UCSD-AML1 (cell line): ENCODE measurements at regions not wholly inside any gene's neighbourhood (a gene's known extent, or its start where the extent isn't known, plus 50 kb on each side); places are given as distances from the start of the nearest gene placed in this dataset.

ENCODE experiments used
- DNase-seq: peaks from one replicate; lab custom pipeline; 2025; ENCODE audit not compliant: unreplicated experiment; lab: John Stamatoyannopoulos, UW

DNA sequence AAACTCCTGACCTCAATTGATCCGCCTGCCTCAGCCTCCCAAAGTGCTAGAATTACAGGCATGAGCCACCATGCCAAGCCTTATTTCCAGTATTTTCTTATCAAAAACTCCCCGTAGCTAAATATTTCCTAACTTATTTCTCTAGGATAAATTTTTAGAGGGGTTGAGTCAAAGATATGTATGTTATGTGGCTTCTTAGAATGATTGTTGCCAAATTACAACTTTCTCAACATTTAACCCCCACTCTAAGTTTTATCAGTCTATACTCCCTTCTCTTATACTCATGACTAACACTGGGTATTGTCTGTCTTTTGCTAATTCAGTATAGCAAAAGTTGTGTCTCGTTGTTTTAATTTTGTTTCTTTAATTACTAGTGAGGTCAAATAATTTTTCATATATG is 187.7 kb upstream of the LNX1 start:
- no peak for DNase-seq

DNA sequence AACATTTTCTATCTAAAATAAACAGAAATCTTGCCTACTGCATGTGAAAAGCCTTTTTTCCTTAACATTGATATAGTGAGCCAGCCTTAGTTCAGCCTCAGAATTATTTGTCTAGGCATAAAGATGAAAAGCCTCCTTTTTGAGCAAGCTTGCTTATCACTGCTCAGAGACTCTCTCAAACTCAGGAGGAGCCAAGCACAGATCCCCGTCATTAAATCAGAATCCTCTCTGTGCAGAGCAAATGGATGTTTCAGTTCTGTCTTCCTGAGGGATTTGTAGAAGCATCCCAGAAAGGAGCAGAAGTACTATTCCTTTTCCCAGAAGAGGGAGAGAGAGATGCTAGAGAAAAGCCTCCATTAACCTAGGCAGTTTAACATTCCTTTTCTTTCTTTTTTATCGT is 186.9 kb upstream of the LNX1 start:
- no peak for DNase-seq

DNA sequence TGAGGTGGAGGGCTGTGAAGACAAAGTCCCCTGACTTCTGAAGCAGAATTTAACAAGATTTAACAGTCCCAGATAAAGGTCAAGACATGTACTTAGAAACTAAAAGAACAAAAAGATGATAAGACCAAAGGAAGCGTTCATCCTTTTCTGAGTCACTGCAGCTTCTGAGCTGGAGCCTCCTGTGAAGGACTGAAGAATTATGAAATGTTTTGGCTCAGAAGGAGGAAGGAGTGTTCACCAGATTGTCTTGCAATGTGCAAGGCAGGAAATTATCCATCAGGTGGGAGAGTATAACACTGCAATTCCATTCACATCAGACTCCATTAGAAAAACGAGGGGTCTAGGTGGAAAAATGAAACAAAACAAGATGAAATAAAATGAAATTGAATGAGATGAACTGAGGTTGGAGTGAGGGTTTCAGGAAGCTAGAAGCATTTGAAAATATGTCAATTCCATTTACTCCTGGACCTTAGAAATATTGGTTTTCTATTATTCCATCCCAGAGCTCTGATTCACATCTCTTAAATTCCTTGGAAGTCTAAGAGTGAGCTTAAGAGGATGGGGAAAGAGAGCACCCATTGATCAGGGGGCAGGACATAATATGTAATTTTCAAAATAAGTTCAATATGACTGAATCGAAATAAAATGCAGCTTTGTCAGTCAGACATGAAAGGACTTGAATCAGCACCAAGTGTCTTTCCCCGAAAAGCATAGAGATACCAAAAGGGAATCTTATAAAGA is 186.1 kb upstream of the LNX1 start:
- DNase-seq: no peak

DNA sequence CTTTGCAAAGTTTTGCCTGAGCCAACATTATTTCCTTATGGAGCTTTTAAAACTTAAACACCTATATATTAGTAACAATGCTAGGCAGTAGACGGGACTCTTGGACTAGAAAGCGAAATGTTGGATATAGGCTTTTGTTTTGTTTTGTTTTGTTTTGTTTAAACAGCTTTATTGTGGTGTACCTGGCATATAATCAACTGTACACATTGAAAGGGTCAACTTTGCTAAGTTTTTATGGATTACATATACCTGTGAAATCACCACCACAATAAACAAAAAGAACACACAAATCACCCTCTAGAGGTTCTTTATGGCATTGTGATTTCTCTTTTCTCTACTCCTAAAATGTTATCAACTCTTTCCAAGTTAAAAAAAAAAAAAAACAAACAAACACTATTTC is 184.9 kb upstream of the LNX1 start:
- DNase-seq: no peak

DNA sequence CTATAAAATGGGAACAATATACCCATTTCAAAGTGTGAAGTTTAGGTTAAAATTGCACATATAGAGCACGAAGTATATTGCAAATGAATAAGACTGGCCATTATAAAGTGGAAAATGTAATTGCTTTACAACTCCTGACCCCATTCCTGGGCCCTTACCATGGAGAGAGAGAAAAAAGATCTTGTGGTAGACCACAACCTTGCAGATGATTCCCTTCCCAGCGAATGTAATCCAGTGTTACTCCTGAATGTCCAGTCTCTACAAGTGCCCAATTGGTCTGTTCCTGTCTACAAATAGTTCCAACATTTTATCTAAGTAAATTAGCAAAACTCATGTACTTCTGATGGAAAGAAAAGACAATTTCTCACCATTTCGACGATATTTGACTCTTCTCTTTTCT is 184.1 kb upstream of the LNX1 start:
- no peak for DNase-seq

DNA sequence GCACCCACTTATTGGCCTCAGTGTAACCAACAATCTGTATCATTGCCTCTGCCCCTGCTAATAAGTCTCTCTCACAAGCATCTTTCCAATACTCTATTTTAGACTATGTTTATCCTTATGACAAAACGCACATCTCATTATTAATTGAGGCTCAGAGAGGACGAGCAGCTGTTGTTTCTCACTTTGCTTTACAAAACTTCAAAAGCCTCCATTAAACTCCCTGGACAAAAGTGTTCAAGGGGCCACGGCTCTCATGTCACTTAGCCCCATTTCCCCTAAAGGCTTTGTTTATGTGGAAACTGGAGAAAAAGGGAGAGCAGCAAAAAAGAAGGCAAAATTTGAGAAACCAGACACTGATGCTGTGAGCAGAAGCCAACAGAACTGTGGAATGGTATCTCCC is 180.0 kb upstream of the LNX1 start:
- no peak for DNase-seq

DNA sequence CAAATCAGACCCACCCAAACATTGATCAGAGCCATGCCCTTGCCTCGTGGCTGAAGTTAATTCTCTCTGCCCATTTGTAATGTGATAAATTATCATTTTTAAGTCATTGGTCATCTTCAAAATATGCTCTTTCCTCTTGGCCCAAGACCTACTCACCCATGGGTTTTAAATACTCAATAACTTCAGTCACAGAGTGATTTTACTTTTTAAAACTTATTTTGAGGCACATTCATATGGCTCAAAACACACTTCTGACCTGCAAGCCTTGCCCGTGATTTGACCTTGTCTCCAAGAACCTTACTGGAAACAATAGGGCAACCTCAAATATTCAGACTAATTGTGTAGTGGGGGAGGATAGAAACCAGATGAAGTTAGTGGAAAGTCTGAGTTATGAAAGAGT is 176.2 kb upstream of the LNX1 start:
- no peak for DNase-seq

DNA sequence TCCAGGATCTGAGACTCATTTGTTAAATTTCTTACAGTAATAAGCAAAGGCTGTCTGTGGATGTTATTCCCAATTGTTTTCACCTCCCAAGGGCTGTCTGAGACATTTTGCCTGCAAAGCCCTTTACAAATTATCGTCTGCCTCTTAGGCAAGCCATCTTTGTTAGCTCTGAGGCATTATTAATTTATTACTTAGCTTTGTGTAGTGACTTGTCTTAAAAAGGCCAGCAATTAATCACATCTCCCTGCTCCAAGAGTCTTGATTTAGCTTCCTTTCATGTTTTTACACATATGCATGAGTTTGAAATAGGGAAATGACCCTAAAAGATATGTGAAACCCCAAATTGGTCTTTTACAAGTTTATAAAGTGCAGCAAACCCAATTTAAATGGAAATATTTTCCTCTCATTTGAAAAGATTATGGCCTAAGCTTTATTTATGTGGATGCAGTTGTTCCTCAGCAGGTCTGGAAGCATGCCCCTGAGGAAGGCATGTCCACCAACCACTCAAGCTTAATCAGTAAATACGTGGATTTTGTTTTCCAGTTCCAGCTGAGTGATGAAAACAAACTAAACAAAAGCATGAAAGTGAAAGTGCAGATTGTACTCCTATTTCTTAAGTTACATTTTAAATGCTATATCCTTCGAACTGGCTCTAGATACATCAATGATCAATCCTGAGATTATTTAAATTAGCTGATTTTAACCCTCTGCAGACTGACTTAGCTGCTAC is 173.6 kb upstream of the LNX1 start:
- no peak for DNase-seq

DNA sequence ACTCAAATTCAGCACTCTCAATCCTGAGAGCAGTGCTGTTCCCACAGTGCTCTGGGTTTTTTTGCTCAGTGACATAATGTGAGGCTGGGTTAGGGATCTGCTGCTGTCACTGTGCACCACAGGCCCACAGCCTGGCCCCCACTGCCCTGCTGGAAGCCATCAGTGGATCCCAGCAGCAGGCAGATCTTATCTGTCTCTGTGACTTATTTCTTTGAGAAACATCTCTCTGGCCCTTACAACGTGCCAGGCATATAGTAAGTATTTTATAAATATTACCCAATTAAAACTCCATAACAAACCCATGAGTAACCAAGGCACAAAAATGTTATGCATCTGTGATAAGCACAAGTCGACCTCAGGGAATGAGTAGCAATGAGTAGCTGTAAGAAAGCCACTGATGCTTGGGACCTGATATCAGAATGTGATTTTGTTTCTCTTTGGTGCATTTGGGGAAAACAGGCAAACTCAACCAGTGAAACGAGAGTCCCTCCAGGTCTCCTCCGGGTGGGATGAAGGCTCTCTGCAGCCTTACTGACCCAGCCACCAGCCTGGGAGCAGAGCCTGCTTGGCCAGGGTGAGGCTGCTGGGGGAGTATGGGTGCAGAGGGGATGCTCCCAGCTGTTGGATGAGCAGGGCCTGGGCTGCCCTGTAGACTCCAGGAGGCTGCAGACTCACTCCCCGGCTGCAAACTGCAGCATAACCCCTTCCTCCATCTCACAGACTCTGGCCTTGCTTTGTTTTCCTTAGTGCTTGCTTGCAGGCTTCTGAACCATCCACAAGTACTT is 172.7 kb upstream of the LNX1 start:
- no peak for DNase-seq

DNA sequence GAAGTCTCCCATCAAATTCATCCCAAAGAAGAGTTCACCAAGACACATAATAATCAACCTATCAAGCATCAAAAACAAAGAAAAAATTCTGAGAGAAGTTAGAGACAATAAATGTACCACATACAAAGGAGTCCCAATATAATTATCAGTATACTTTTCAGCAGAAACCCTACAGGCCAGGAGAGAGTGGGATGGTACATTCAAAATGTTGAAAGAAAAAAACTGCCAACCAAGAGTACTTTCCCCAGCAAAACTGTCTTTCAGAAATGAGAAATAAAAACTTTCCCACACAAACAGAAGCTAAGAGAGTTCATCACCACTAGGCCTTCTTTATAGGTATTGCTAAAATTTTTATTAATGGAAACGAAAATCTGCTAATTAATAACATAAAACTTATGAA is 164.4 kb upstream of the LNX1 start:
- DNase-seq: no peak

DNA sequence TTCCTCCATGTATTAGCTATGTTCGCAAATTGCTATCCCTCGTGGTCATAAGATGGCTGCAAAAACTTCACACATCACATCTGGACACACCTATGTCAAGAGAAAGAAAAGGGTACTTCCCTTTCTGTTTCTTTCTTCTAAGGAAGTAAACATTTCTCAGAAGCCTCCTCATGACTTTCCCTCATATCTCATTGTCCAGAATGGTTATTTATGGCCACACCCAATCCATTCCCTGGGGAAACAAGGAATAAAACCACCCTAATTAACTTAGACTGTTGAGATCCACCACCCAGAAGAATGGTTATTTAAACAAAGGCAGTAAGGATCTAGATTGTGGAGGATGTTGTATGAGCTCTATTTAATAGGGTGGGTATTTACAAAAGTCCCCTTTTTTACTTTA is 160.8 kb upstream of the LNX1 start:
- DNase-seq: no peak

DNA sequence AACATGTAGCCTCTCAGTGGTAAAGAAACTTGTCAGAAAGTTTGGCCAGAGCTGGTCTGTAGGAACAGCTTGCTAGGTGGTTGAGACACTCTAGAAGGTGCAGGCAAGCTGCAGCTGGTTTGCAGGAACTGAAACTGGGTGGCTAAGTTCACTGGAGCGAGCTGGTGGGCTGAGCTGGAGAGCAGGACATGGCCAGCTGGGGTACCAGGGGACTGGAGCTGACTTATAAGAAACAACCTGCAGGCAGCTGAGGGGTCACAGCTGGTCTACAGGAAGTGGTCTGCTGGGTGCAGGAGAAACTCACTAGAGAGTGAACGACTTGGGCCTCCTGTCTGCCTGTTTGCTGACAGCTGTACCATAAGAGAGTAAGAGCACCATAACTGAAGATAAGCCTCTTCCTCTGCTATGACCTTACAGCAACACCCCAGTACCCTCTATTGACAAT is 157.1 kb upstream of the LNX1 start:
- DNase-seq: no peak

DNA sequence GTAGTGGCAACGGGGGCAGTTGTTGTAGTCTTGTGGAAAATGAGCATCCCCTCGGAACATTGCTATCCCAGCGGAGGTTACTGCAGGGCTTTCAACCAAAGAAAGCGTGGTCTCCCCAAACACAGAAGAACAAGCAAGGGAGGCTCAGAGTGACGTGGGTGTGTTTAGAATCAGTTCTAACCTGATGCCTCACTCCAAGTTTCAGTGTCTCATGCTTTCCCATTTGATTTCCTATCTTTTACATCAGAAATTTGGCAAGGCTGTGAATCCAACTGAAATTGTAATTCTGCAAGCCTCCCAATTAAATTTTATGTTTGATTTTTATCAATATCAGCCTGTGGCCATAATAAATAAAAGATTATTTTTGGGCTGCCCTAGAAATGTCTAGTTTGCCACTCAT is 156.1 kb upstream of the LNX1 start:
- no peak for DNase-seq

DNA sequence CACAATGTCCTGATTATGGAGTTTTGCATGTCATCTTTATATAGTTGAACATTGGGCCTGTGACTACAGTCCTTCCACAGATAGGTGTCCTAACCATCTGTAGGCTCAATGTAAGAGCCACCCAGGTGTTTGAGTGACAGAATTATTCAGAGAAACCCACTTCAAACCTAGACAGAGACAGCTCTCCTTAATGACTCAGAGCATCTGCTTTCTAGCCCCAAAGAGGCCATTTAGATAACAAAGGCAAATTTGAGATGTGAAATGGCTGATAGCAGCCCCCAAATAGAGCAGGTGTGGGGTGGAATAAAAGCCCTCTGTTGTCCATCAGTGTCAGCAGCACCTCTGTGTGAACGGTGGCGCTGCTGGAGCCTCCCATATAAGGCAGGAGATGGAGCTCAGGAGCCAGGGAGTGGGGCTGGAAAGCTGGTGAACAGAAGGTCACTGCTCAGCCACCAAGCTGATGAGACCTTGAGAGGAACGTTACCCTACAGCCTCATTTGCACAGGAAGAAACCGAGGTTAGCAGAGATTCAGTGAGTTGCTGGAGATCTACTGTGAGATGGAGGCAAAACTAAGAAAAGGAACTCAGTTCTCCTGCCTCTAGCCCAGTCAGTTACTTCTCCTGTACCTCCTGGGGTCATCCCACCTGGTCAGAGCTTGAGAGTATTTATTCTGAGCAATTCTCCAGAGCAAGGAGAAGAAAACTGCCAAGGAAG is 153.3 kb upstream of the LNX1 start:
- DNase-seq: no peak

DNA sequence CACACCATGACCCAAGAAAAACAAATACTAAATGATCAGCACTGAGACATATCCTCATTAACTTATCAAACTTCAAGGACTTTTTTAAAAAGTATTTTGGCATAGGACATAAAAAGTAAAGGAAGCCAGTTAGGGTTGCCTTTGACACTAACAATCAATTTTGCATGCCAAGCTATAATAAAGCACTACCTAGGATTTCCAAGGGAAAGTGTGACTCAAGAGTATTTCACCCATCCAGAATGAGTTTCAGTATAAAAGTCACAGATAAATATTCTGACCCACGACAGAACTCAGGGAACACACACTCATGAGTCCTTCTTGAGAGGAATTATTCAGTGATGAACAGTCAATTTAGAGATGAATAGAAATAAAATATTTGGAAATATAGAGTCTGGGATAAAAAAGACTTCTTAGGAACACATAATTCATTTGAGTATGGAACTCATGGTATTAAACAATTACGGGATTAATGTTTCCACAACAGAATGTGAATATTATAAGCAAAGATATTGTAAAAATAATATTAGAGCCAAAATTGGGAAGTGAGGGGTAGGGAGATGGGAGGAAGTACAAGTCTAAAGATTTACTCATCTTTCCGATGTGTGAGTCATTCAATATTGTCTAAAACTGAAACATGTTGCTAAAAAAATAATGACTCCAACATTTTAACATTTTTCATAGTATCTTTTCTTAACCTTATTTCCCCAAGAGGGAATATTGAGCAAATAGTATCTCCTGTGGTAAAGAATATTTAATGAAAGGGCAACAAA is 143.5 kb upstream of the LNX1 start:
- DNase-seq: no peak

DNA sequence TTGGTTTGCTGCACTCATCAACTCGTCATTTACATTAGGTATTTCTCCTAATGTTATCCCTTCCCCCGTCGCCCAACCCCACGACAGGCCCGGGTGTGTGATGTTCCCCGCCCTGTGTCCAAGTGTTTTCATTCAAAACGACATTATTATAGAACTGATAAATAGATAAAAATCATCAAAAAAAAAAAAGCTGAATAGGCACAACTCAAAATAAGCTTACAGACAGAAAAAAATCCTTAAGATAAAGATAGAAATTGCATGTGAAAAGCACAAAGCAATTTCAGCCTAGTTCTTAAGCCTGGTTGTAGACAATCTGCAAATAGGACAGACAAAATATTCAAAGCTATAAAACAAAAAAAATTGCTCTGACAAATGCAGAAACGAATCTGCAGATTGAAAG is 142.9 kb upstream of the LNX1 start:
- no peak for DNase-seq

DNA sequence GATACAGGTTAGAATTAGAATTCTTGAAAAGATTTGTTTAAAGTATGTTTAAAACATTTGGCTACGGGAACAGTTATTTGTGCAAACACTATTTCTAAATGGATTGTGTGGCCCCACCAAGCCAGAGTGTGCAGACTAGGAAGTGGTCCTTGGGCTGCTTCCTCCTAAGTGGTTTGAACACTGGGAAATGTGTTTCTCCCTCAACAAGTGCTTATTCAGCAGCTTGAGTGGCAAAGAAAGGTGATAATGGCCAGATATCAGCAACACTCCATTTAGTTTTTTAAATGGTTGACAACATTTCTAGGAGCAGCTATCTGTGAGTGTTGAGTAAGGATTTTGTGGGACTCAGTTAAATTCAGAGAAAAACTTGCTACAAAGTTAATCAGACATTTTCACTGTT is 141.4 kb upstream of the LNX1 start:
- no peak for DNase-seq

DNA sequence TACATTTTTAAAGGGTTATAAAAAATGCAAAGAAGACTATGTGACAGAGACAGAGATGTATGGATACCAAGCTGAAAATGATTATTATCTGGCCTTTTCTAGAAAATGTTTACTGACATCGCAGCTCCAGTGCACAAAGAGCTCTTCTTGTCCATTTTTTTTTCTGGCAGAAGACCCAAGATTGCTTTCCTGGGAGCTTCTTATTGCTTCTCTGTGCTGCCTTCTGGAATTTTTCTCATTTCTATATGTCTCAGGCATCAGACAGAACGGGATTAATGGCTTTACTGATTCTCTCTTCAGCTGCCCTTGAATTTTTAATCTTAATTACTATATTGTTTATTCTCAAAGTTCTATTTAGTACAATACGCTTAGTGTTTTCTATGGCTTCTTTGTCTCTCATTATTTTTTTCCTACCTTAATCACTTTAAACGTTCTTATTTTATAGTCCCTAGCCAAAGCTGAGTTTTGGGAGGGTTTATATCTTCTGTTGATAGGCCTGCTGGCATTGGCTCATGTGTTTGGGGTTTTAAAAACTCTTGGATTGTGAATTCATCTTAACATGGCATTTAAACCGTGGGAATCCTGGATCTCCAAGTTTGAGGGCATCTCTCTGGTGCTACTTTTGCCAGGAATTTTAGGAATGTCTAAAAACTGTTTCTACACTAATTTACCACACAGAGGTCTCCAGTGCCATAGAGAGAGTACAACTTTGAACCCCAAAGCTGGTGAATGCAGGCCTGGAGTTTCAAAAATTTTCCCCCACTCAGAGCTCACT is 138.9 kb upstream of the LNX1 start:
- no peak for DNase-seq

DNA sequence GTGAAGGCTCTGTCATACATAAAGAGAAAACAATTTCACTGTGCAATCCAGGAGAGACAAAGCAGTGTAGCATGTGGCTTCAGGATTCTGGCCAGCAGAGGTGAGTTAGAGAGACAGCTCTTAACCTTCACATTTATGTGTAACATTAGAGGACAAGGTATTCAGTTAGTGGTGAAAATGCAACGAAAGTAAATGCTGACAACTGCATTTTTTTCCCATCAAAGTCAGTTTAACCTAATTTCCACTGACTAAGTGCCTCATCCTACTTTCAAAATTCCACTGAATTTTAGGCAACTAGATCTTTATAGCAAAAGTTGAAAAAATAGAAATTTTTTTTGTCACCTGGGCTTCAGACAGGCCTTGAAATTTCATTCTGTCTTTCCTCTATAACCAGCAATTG is 130.8 kb upstream of the LNX1 start:
- DNase-seq: no peak

DNA sequence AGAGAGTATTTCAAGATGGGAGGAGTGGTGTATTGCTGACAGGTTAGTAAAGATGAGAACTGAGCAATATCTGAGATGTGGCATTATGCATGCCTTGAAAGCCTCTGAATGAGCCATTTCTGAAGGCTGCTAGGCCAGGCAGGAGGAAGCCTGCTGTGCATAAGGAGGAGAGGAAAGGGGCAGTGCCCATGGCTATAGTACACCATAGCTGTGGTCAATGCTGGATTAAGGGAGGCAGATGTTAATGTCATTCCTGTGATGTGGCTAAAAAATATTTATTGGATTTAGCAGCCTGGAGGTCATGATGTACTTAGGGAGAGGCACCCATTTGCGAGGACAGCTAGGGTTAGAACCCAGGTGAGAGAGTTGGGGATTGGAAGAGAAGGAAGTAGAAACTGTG is 130.0 kb upstream of the LNX1 start:
- no peak for DNase-seq
